Tibial artery (tissue), 4 donors: ENCODE measurements at regions not wholly inside any gene's neighbourhood (a gene's known extent, or its start where the extent isn't known, plus 50 kb on each side); places are given as distances from the start of the nearest gene placed in this dataset.

Experiments
- DNase-seq, 2 donors: peaks; one replicate each; pipeline ENCODE4 v3.0.0-alpha.2; 2019
- H3K27ac ChIP-seq, 2 donors: fragments of 200-600 bp; sonication (generic) in 1 of 2; 1 replicate in 1 of 2; 2 replicates in 1 of 2; pipeline ENCODE4 v1.5.1; 2018 to 2019; ENCODE audit warnings: mild to moderate bottlenecking in 1 of 2
- H3K27me3 ChIP-seq, 2 donors: fragments of 200-600 bp; sonication (generic) in 1 of 2; one replicate each; pipeline versions ENCODE4 v1.5.1 to v1.6.0; 2016 to 2019
- H3K36me3 ChIP-seq, 3 donors: fragments of 200-600 bp; sonication (generic) in 2 of 3; one replicate each; pipeline ENCODE4 v1.5.1; 2016 to 2019; ENCODE audit warnings: mild to moderate bottlenecking in 2 of 3
- H3K4me1 ChIP-seq, 4 donors: fragments of 200-600 bp; sonication (generic) in 2 of 4; 1 replicate in 3 of 4; 2 replicates in 1 of 4; pipeline ENCODE4 v1.5.1; 2016 to 2019
- H3K4me3 ChIP-seq, 2 donors: fragments of 200-600 bp; sonication (generic) in 1 of 2; 1 replicate in 1 of 2; 2 replicates in 1 of 2; pipeline ENCODE4 v1.5.1; 2018 to 2019; ENCODE audit warnings: mild to moderate bottlenecking in 2 of 2
- H3K9me3 ChIP-seq, 3 donors: fragments of 200-600 bp; sonication (generic) in 1 of 3; one replicate each; pipeline ENCODE4 v1.5.1; 2016 to 2019
- intact Hi-C: fragments of 100-400 bp; cut with DNase I; formaldehyde crosslinking; loops from one replicate; pipeline ENCODE4 v1.15.0; 2023; ENCODE audit warnings: low total_unique reads
- TF ChIP-seq, protein P1 (sequence below), 2 experiments: fragments of 200-600 bp in 1 of 2; fragments of 450-650 bp in 1 of 2; IDR thresholded peaks; one replicate each; pipeline ENCODE4 v1.5.1; 2017 to 2019; ENCODE audit warnings: antibody characterized with exemption in 2 of 2, mild to moderate bottlenecking in 1 of 2, moderate library complexity in 1 of 2

DNA sequence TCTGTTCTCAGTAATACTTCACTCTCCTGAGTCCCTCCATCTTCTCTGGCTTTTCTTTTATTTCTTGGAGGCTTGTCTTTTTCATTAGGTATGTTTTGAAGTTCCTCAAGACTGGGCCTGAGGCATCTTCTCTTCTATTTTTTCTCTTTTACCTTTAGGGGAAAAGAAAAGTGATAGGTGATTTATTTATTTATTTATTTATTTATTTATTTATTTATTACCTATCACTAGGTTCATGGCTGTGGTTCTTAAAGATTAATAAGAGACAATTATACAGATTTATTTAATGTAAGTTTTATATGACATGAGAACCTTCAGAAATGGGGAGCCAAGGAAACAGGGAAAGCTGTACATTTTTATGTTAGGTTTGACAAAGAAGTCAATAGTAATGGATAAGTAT, 330.3 kb upstream of the RBMS3 start:
- TF ChIP-seq, protein P1, sequence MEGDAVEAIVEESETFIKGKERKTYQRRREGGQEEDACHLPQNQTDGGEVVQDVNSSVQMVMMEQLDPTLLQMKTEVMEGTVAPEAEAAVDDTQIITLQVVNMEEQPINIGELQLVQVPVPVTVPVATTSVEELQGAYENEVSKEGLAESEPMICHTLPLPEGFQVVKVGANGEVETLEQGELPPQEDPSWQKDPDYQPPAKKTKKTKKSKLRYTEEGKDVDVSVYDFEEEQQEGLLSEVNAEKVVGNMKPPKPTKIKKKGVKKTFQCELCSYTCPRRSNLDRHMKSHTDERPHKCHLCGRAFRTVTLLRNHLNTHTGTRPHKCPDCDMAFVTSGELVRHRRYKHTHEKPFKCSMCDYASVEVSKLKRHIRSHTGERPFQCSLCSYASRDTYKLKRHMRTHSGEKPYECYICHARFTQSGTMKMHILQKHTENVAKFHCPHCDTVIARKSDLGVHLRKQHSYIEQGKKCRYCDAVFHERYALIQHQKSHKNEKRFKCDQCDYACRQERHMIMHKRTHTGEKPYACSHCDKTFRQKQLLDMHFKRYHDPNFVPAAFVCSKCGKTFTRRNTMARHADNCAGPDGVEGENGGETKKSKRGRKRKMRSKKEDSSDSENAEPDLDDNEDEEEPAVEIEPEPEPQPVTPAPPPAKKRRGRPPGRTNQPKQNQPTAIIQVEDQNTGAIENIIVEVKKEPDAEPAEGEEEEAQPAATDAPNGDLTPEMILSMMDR (IDR thresholded peaks at IDR 0.05) = no peak
- Histone ChIP-seq H3K36me3 (no peaks in the 10 kb centered on the region), H3K9me3 (no peaks in the 10 kb centered on the region), H3K4me3 (no peak overlapping the region), H3K4me1 (peaks cover 0 to 27% (median 8%) of the 10 kb centered on the region in 4 donors), H3K27ac (no peak overlapping the region), H3K27me3 (no peaks in the 10 kb centered on the region)
- intact Hi-C loops = no loop called here
- no peak for DNase-seq

DNA sequence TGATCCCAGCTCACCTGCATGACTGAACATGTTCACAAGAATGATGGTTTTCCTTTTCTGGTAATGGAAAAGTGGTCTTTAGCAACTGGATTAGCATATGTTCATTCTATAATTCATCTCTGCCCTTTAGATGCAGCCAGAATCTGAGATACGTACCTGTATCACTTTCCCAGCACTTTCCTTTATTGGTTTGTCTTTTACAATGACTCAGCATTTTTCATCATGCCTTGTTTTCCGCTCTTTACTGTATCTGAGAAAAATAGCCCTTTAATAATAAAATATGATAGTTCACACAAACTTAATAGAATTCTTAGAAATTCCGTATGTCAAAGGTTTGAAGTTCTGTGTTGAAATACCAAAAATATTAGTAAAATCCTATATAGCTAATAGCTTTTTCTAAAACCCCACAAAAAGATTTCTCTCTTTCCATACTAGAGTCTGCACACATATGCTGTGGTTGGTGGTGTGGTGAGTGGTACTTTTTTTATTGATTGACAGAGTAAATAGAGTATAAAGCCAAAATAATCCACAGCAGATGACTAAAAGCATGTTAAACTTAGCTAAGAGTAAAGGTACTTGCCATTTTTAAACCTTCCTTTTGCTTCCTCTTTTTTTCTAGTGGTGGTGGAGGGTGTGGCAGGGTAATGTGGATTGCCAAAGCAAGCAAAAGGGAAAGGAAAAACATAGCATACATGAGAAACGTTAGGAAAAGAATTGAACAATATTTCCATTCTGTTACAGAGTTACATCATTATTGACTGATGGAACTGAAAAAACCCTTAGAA, 328.9 kb upstream of the RBMS3 start:
- Histone ChIP-seq H3K27me3 (no peaks in the 10 kb centered on the region), H3K4me3 (no peak overlapping the region), H3K27ac (no peak overlapping the region), H3K36me3 (no peaks in the 10 kb centered on the region), H3K9me3 (no peaks in the 10 kb centered on the region), H3K4me1 (peaks cover 0 to 25% (median 8%) of the 10 kb centered on the region in 4 donors)
- TF ChIP-seq, protein P1 (IDR thresholded peaks at IDR 0.05) = no peak
- DNase-seq = no peak
- intact Hi-C loops = no loop called here

DNA sequence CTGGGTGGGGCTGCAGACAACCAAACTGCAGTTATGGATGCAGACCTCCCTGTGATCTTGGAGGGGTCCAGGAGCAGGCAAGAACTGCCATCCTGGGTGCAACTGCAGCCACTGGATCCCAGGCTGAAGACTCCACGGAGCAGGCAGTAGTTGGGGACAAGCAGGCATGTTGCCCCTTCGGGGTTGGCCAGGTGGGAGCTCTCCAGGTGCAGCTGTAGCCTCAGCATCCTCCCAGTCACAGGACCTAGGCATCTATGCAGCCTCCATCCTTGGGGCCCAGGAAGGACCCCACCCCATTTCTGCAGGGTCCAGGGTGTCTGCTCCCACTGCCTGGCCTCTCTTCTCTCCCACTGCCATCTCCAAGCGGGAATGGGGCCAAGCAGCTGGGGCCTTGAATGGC, 322.2 kb upstream of the RBMS3 start:
- no peaks in the 10 kb centered on the region for H3K36me3 ChIP-seq
- TF ChIP-seq, protein P1 (IDR thresholded peaks at IDR 0.05) = no peak
- H3K27ac ChIP-seq = no peak overlapping the region
- no peaks in the 10 kb centered on the region for H3K9me3 ChIP-seq
- no peak for DNase-seq
- no peaks in the 10 kb centered on the region for H3K27me3 ChIP-seq
- no peak overlapping the region for H3K4me3 ChIP-seq
- intact Hi-C loops = no loop called here
- H3K4me1 ChIP-seq = no peaks in the 10 kb centered on the region

DNA sequence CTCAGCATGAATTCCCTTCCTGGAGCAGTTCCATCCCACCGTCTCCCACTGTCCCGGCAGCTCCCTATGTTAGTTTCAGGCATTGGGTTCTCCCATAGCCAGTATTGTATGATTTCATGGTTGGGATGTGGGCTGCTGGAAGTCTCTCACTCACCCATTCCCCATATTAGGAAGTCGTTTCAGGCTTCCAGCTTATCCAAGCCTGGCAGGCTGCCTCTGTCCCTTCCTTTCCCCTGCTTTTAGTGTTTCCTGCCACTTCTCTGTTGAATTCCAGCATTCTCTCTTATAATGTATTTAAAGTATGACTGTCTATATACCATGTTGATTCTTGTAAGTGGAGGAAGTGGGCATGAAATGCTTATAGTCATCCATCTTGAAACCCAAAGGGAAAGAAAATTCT, 309.7 kb upstream of the RBMS3 start:
- TF ChIP-seq, protein P1 (IDR thresholded peaks at IDR 0.05) = no peak
- Histone ChIP-seq H3K27me3 (no peaks in the 10 kb centered on the region), H3K9me3 (peaks cover 0 to 11% (median 0%) of the 10 kb centered on the region in 3 donors), H3K4me3 (no peak overlapping the region), H3K36me3 (no peaks in the 10 kb centered on the region), H3K4me1 (peaks cover 0 to 18% (median 6%) of the 10 kb centered on the region in 4 donors), H3K27ac (peak overlapping the region; percentile 9 to 33)
- intact Hi-C loops = no loop called here
- DNase-seq = no peak

DNA sequence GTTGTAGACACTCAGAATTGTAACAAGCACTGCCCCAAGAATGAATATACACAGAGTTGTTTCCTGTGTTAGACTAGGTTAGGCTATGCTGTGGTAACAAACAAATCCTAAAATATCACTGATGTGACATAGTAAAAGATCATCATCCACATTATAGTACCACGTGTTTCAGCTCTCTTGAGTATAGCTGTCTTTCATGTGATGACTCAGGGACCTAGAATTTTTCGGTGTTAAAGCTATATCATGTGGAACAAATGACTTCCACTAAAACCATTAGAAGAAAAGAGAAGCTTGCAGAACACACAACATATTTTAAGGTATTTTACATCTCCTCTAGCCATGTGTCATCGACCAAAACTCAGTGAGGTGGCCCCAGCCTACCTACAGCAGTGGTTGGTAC, 307.9 kb upstream of the RBMS3 start:
- intact Hi-C loops = no loop called here
- Histone ChIP-seq H3K27me3 (no peaks in the 10 kb centered on the region), H3K27ac (no peak overlapping the region), H3K9me3 (peaks cover 0 to 11% (median 0%) of the 10 kb centered on the region in 3 donors), H3K36me3 (no peaks in the 10 kb centered on the region), H3K4me1 (peaks cover 0 to 18% (median 6%) of the 10 kb centered on the region in 4 donors), H3K4me3 (no peak overlapping the region)
- TF ChIP-seq, protein P1 (IDR thresholded peaks at IDR 0.05) = no peak
- DNase-seq = no peak
